ENCODE measurements at regions not wholly inside any gene's neighbourhood (a gene's known extent, or its start where the extent isn't known, plus 50 kb on each side); places are given as distances from the start of the nearest gene placed in this dataset.

GRCh38 chr1:81034291-81034690 lies 766.4 kb upstream of the ADGRL2 start:
- Histone ChIP-seq H3K27me3 (ENCODE audit: control insufficient read depth, insufficient read depth, low read length) (no peaks in the 10 kb centered on the region), H3K4me1 (ENCODE audit: control insufficient read depth, insufficient read depth, low read length) (no peaks in the 10 kb centered on the region), H3K4me3 (ENCODE audit: low read depth in 2 of 2, low read length in 2 of 2) (no peak overlapping the region), H3K9me3 (ENCODE audit: control insufficient read depth, insufficient read depth, low read depth, low read length) (no peaks in the 10 kb centered on the region), H3K36me3 (ENCODE audit: control insufficient read depth, insufficient read depth, low read length) (no peaks in the 10 kb centered on the region), H3K27ac (ENCODE audit: low read length) (no peak overlapping the region)
- CTCF ChIA-PET, result no interaction called here
- DNase-seq (ENCODE audit: low read depth, low spot score), result no peak
- intact Hi-C loops (cut with micrococcal nuclease; ENCODE audit: unreplicated experiment), result no loop called here
- no peak for TF ChIP-seq POLR2AphosphoS5 (IDR thresholded peaks at IDR 0.05; ENCODE audit: low read depth, low read length)
- TF ChIP-seq CTCF (IDR thresholded peaks at IDR 0.05), result no peak
- no peak for TF ChIP-seq TCF7L2 (IDR thresholded peaks at IDR 0.05; ENCODE audit: low read depth, low read length)
- TF ChIP-seq REST (IDR thresholded peaks at IDR 0.05; ENCODE audit: insufficient read depth in 1 of 2, low read depth in 2 of 2, low read length in 1 of 2), result no peak
- no peak for TF ChIP-seq SIN3A (IDR thresholded peaks at IDR 0.05; ENCODE audit: borderline replicate concordance, insufficient read depth, low read depth, low read length)
- BruUV-seq (replicated peaks), result no TSS peak
- POLR2A ChIA-PET, result no interaction called here
- no peak for ATAC-seq
- in situ Hi-C loops (cut with HindIII; ENCODE audit: low pct_unique_long_range_greater_than_20kb, low sequenced_read_pairs), result no loop called here

- Histone ChIP-seq H3K4me3 (ENCODE audit: low read depth in 2 of 2, low read length in 2 of 2) (no peak overlapping the region), H3K4me1 (ENCODE audit: control insufficient read depth, insufficient read depth, low read length) (no peaks in the 10 kb centered on the region), H3K36me3 (ENCODE audit: control insufficient read depth, insufficient read depth, low read length) (no peaks in the 10 kb centered on the region), H3K27ac (ENCODE audit: low read length) (no peak overlapping the region), H3K9me3 (ENCODE audit: control insufficient read depth, insufficient read depth, low read depth, low read length) (no peaks in the 10 kb centered on the region), H3K27me3 (ENCODE audit: control insufficient read depth, insufficient read depth, low read length) (no peaks in the 10 kb centered on the region)
- in situ Hi-C loops (cut with HindIII; ENCODE audit: low pct_unique_long_range_greater_than_20kb, low sequenced_read_pairs) (no loop called here), intact Hi-C loops (cut with micrococcal nuclease; ENCODE audit: unreplicated experiment) (no loop called here)
- ChIA-PET POLR2A (no interaction called here), CTCF (no interaction called here)
- no peak for DNase-seq (ENCODE audit: low read depth, low spot score)
- no peak for ATAC-seq
- TF ChIP-seq TCF7L2 (IDR thresholded peaks at IDR 0.05; ENCODE audit: low read depth, low read length) (no peak), POLR2AphosphoS5 (IDR thresholded peaks at IDR 0.05; ENCODE audit: low read depth, low read length) (no peak), SIN3A (IDR thresholded peaks at IDR 0.05; ENCODE audit: borderline replicate concordance, insufficient read depth, low read depth, low read length) (no peak), REST (IDR thresholded peaks at IDR 0.05; ENCODE audit: insufficient read depth in 1 of 2, low read depth in 2 of 2, low read length in 1 of 2) (no peak), CTCF (IDR thresholded peaks at IDR 0.05) (no peak)
- BruUV-seq (replicated peaks), result no TSS peak
These were observed 767.7 kb upstream of the ADGRL2 start for GRCh38 chr1:81032973-81033425.

Measured in Panc1 (cell line).